ENCODE measurements at regions not wholly inside any gene's neighbourhood (a gene's known extent, or its start where the extent isn't known, plus 50 kb on each side); places are given as distances from the start of the nearest gene placed in this dataset.

GRCh38 chr15:35184646-35185045 lies 99.6 kb upstream of the NANOGP8 start:
- TF ChIP-seq CTCF (conservative IDR thresholded peaks at IDR 0.05) = no peak
- no peak for TF ChIP-seq EZH2 (IDR thresholded peaks at IDR 0.05; ENCODE audit: low read depth)
